SJSA1 (cell line): ENCODE measurements at regions not wholly inside any gene's neighbourhood (a gene's known extent, or its start where the extent isn't known, plus 50 kb on each side); places are given as distances from the start of the nearest gene placed in this dataset.

Experiments
- DNase-seq, 2 experiments: peaks; one replicate each; pipeline ENCODE4 v3.0.0-alpha.2; 2015 to 2020; ENCODE audit warnings: low spot score in 2 of 2, low read depth in 1 of 2
- H3K27ac ChIP-seq: fragments of 250-450 bp; sonication (Bioruptor Pico); 2 replicates; pipeline ENCODE4 v1.5.1; 2020; ENCODE audit warnings: mild to moderate bottlenecking, moderate library complexity
- H3K27me3 ChIP-seq: fragments of 250-450 bp; sonication (Bioruptor Pico); replicated peaks from 2 replicates; pipeline ENCODE4 v1.5.1; 2020; ENCODE audit warnings: mild to moderate bottlenecking, moderate library complexity
- H3K36me3 ChIP-seq: fragments of 250-450 bp; sonication (Bioruptor Pico); 2 replicates; pipeline ENCODE4 v1.5.1; 2020; ENCODE audit warnings: mild to moderate bottlenecking
- H3K4me1 ChIP-seq: fragments of 250-450 bp; sonication (Bioruptor Pico); replicated peaks from 2 replicates; pipeline ENCODE4 v1.6.1; 2021; ENCODE audit warnings: mild to moderate bottlenecking
- H3K4me3 ChIP-seq: fragments of 250-450 bp; sonication (Bioruptor Pico); 2 replicates; pipeline ENCODE4 v1.5.1; 2020; ENCODE audit warnings: mild to moderate bottlenecking
- H3K9me3 ChIP-seq: fragments of 250-450 bp; sonication (Bioruptor Pico); replicated peaks from 2 replicates; pipeline ENCODE4 v1.5.1; 2020; ENCODE audit warnings: mild to moderate bottlenecking

DNA sequence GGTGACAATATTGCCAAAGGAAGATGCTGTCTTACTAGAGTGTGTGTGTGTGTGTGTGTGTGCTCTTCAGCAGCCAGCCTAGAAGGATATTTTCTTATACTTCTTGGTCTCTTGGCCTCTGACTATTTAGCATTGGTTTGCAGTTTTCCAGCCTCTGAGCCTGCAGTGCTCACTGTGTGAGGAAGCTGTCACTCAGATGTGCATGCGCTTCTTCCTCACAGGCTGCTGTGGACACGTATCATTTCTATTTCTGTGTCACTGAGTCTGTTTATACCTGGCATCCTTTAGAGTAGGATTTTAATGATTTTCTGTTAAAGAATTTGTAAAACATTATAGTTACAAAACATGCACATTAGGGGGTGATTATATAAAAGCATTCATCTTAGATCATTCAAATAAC lies 83.3 kb downstream of the ALDH8A1 start:
- DNase-seq, result no peak
- no peak overlapping the region for H3K4me3 ChIP-seq

DNA sequence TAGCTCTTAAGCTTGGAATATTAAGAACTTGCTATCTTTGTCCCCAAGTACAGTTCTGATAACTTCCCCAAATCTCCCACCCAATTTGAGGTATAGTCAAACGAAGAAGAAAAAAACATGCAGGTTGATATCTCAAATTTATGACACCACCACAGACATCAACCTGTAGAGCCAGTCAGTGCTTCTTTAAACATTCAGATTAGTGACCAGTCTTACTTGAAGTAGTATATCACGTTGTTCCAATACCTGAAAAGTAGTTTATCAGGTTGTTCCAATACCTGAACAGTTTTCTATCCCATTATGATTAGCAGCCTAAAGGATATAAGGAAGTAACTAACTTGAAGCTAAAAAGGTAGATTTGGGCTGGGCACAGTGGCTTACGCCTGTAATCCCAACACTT lies 85.3 kb downstream of the ALDH8A1 start:
- no peaks in the 10 kb centered on the region for H3K9me3 ChIP-seq
- no peaks in the 10 kb centered on the region for H3K4me1 ChIP-seq
- no peaks in the 10 kb centered on the region; the same call in 1 of the 2 replicates for H3K27me3 ChIP-seq
- H3K36me3 ChIP-seq, result no peaks in the 10 kb centered on the region
- DNase-seq, result no peak
- H3K27ac ChIP-seq, result no peak overlapping the region
- no peak overlapping the region for H3K4me3 ChIP-seq

More for the DNA sequence above, 83.3 kb downstream of the ALDH8A1 start:
- H3K4me1 ChIP-seq, result no peaks in the 10 kb centered on the region
- H3K27ac ChIP-seq, result no peak overlapping the region
- no peaks in the 10 kb centered on the region; the same call in 1 of the 2 replicates for H3K27me3 ChIP-seq
- H3K36me3 ChIP-seq, result no peaks in the 10 kb centered on the region
- H3K9me3 ChIP-seq, result no peaks in the 10 kb centered on the region

DNA sequence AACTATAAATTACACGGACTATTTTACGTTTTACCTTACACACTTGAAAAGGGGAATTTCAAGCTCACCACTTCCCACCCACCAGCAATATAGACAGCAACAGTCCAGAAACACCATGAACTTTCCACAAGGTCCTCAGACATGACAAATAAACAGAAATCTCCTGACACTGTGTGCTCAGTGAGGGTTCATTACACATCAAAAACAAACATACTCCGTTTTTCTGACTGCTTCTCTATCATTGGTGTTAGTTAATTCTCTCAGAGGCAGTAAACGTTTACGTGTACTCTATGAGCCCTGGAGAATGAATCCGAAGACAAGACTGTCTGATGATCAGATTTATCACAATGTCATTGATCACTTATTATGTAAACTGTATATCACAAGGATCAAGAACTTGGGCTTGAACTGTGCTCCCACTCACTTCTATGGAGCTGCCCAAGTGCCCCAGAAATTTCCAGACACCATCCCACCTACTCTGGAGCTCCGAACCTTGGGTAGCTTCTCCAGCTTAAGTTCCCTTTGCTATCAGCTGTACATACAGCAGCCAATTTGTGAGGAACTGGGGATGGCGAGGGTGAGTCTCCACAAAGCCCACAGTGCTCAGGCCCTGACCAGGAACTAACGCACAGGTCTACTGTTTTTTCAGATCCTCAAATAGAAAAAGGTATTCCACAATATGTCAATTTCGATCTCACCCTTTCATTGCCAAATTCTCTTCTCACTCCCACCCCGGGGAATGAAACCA lies 86.0 kb downstream of the ALDH8A1 start:
- Histone ChIP-seq H3K36me3 (no peaks in the 10 kb centered on the region), H3K4me1 (no peaks in the 10 kb centered on the region), H3K4me3 (no peak overlapping the region), H3K9me3 (no peaks in the 10 kb centered on the region), H3K27ac (no peak overlapping the region), H3K27me3 (no peaks in the 10 kb centered on the region; the same call in 1 of the 2 replicates)
- DNase-seq, result no peak

DNA sequence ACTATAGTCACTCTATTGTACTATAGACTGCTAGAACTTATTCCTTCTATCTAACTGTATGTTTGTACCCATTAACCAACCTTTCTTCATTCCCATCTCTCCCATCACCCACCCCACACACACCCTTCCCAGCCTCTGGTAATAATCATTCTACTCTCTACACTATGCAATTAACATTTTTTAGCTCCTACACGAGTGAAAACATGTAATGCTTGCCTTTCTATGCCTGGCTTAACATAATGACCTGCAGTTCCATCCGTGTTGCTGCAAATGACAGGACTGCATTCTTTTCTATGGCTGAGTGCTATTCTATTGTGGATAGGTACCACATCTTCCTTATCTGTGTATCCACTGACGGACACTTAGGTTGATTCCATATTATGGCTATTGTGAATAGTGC lies 95.5 kb downstream of the ALDH8A1 start:
- DNase-seq, result no peak
- no peaks in the 10 kb centered on the region for H3K27me3 ChIP-seq
- no peaks in the 10 kb centered on the region for H3K36me3 ChIP-seq
- H3K4me1 ChIP-seq, result no peaks in the 10 kb centered on the region
- H3K4me3 ChIP-seq, result no peak overlapping the region
- no peaks in the 10 kb centered on the region for H3K9me3 ChIP-seq
- H3K27ac ChIP-seq, result no peak overlapping the region

DNA sequence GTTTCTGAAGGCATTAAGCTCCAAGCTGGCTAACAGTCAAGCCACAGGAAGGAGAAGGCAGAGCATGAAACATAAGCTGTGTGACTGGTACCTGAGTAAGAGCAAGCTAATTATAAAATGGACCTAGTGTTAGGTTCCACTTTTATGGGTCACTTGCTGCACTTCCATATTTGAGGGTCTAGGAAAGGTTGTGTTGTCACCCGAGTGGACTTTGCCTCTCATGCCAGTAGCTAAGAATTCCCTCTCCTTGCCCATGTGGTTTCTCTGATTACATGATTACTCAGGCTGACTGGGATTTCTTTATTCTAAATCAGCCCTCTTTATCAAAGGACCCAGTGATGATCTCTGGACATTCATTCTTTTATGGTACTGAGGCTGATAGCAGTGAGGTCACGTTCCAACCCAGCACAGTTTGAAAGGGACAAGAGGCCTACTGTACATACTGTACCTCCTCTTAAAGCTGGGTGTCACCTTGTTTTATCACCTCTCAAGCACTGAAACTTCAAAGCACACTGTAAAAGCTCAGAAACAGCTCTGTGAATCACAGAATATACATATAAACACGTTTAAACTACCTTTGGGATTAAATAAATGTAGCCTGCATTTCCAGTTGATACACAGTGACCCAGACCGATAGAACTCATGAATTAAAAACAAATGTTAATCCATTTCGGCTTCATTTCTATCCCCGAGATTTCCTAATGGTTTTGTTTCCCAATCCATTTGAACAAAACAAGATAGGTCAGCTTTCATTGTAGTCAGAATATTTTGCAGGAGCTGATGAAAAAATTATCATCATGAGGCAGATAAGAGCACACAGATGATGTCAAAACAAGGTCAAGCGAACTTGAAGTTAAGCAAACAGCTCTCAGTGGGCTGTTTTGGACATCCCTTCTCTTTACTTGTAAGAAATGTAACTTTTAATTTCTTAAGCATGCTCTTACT lies 96.5 kb downstream of the ALDH8A1 start:
- Histone ChIP-seq H3K4me1 (no peaks in the 10 kb centered on the region), H3K4me3 (no peak overlapping the region), H3K9me3 (no peaks in the 10 kb centered on the region), H3K27ac (no peak overlapping the region), H3K36me3 (no peaks in the 10 kb centered on the region), H3K27me3 (no peaks in the 10 kb centered on the region)
- no peak for DNase-seq

DNA sequence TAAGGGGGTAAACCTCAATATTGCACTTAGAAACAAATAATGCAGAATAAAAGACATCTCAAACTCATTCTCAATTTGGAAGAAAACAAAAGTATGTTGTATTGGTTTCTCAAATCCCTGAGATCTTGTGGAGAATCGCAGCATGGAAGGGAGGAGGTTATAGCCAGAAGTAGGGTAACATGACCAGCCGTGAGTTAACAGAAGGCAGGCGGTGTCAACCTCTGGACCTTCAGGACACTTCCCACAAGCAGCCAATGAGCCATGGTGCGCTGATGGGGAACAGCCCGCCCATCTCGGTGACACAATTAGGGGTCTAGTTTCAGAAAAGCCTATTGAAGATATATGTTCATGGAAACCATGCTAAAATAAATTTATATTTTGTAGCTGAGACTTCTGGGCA lies 98.4 kb downstream of the ALDH8A1 start:
- H3K27ac ChIP-seq, result no peak overlapping the region

DNA sequence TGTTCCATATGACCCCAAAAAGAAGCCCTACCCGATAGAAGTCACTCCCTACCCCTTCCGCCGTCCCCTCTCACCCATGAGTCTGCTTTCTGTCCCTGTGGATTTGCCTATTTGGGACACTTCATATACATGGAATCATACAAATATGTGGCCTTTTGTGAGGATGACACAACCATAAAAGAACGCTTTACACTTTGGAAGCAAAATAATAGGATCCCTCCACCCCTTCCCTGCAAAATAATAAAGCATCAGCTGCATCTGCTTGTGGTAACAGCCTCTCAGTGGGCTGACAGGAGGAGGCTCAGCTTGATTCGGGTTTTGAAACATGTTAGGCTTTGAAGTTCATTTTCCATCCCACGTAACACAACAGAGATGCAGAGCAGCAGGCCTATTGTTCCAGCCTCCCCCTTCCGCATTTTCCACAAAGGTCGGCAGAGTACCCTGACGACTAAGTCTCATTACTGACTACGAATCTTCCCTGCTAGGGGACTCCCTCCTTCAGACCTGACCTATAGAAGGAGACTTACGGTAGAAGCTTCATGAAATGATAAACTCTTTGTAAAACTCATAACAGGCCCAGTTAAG lies 99.1 kb downstream of the ALDH8A1 start:
- H3K4me1 ChIP-seq, result no peaks in the 10 kb centered on the region
- H3K27ac ChIP-seq, result no peak overlapping the region
- H3K9me3 ChIP-seq, result no peaks in the 10 kb centered on the region

More for the DNA sequence above, 98.4 kb downstream of the ALDH8A1 start:
- Histone ChIP-seq H3K4me1 (no peaks in the 10 kb centered on the region), H3K9me3 (no peaks in the 10 kb centered on the region), H3K27me3 (no peaks in the 10 kb centered on the region), H3K36me3 (no peaks in the 10 kb centered on the region), H3K4me3 (no peak overlapping the region)
- DNase-seq, result no peak

DNA sequence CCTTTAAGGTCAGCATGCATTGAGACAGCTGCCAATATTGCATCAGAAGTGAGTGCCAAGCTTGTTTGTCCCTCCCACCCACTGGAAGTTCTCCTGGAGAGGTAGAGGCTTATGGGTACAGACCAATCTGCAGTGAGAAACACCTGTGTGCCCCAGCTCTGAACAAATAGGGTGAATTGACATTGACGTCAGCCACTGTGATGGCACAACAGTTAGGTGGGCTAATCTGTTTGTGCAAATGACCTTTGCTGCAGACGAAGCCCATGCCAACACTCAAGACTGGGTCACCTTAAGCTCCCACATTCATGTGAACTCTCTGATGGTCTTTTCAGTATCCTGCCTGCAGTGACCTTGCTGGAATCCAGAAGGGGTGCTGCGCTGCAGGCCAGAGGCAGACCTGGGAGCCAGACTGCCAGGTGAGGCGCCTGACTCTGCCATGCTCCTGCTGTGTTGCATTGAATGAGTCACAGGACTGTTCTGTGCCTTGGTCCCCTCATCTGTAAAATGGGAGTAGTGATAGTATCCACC lies 99.9 kb downstream of the ALDH8A1 start:
- Histone ChIP-seq H3K9me3 (no peaks in the 10 kb centered on the region), H3K27ac (no peak overlapping the region), H3K27me3 (no peaks in the 10 kb centered on the region), H3K4me1 (no peaks in the 10 kb centered on the region), H3K36me3 (no peaks in the 10 kb centered on the region), H3K4me3 (no peak overlapping the region)
- DNase-seq, result no peak

More for the DNA sequence above, 99.1 kb downstream of the ALDH8A1 start:
- Histone ChIP-seq H3K27me3 (no peaks in the 10 kb centered on the region), H3K4me3 (no peak overlapping the region), H3K36me3 (no peaks in the 10 kb centered on the region)
- no peak for DNase-seq

DNA sequence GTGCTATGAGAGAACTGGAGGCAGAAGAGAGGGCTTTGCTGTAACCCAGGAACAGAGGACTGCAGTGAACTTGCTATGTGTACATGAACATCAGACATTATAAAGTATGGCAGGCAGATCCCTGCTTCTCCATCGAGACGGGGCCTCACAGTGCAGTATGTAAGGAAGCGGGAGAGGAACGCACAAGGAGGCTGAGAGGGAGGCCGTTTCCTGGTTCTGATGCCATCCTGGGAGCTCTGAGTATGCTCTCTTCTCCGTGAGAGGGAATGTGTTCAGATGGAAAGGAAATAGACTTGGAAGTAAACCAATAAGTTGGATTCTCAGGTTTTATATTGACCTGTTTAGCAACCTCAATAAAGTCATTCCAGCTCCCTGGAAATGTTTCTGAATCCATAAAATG lies 101.8 kb downstream of the ALDH8A1 start:
- no peaks in the 10 kb centered on the region for H3K9me3 ChIP-seq
- no peak overlapping the region for H3K4me3 ChIP-seq
- H3K4me1 ChIP-seq, result no peaks in the 10 kb centered on the region
- DNase-seq, result no peak
- no peaks in the 10 kb centered on the region for H3K27me3 ChIP-seq
- no peaks in the 10 kb centered on the region for H3K36me3 ChIP-seq
- no peak overlapping the region for H3K27ac ChIP-seq

DNA sequence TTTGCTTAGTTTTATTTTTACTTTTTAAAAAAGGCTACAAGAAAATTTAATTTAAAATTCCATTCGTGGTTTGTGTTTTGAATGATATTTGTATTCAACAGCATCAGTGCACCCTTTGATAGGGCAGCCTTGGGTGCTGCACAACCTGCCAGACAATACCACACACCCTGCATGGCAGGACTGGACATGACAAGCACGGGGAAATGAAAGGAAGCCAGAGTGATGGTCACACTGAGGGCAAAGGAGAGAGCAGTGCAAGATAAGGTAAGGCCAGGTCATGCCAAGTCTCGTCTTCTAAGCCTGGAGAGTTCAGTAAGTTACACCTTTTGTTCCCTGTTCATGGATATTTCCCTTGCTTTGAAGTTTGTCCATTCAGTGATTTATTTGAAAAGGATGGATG lies 103.0 kb downstream of the ALDH8A1 start:
- DNase-seq, result no peak
- no peaks in the 10 kb centered on the region for H3K9me3 ChIP-seq
- no peaks in the 10 kb centered on the region for H3K36me3 ChIP-seq
- no peak overlapping the region for H3K27ac ChIP-seq
- H3K4me1 ChIP-seq, result no peaks in the 10 kb centered on the region
- H3K4me3 ChIP-seq, result no peak overlapping the region
- H3K27me3 ChIP-seq, result no peaks in the 10 kb centered on the region

DNA sequence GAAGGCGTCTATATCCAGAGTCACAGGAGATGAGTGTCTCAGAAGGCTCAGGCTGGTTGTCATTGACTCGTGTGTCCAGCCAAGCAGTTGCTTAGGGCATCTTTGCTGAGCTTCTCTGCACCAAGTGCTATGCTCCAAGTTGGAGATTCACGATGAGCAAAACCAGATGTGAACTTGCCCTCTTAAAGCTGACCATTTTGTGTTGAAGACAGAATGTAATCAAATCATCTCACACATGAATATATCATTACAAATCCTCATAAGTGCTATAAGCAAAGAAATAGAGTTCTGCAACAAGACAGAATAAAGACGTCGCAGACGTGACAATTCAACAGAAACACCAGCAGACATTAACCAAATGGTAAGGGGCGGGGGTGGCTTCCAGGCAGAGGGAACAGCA lies 103.9 kb downstream of the ALDH8A1 start:
- Histone ChIP-seq H3K4me1 (no peaks in the 10 kb centered on the region), H3K36me3 (no peaks in the 10 kb centered on the region), H3K27me3 (no peaks in the 10 kb centered on the region), H3K4me3 (no peak overlapping the region), H3K27ac (no peak overlapping the region), H3K9me3 (no peaks in the 10 kb centered on the region)
- no peak for DNase-seq

DNA sequence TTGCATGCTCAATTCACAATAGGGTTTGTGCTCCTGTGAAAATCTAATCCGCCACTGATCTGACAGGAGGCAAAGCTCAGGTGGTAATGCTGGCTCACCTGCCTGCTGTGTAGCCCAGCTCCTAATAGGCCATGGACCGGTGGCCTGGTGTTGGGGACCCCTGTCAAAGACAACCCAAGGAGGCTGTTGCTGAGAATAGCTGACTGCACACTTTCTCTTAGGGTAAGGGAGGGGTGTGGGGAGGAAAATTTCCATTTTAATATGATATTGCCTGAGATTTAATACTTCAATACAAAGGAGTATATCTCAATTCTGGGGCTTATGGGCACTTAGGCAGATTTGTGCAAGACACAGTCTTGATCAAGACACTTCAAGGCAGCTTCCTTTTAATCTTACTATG lies 105.8 kb downstream of the ALDH8A1 start:
- Histone ChIP-seq H3K27ac (no peak overlapping the region), H3K36me3 (no peaks in the 10 kb centered on the region), H3K27me3 (no peaks in the 10 kb centered on the region), H3K4me1 (no peaks in the 10 kb centered on the region), H3K9me3 (no peaks in the 10 kb centered on the region), H3K4me3 (no peak overlapping the region)
- no peak for DNase-seq

DNA sequence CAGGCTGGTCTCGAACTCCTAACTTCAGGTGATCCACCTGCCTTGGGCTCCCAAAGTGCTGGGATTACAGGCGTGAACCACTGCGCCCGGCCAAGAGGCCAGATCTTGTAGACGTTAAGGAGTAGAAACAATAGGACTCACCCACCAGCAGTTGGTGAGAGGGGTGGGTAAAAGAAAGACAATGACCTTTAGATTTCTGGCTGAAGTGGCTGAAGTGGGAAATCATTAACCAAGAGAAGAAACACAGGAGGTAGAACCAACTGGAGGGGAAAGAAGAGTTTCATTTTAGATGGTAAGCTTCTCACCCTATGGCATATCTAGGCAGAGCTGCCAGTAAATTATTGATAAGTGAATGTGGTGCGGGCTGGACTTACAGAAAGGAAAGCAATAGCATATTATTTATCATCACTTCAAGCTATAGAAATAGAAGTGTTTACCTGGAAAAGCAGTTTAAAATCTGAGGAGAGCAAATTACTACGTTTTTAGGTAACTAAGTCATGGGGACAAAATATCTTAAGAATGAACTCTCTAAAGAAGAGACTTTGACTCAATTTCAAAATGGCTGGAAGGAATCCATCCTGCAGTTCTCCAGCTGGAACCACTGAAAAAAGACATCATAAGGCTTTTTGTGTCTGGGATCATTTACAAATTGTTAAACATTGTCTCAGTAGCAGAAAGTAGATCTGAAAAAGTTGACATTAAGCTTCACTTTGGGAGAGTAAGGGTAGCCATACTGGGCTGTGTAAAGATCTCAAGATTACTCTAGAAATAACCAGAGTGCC lies 109.6 kb downstream of the ALDH8A1 start:
- Histone ChIP-seq H3K36me3 (no peaks in the 10 kb centered on the region), H3K9me3 (no peaks in the 10 kb centered on the region), H3K4me1 (no peaks in the 10 kb centered on the region; the same call in 1 of the 2 replicates), H3K4me3 (no peak overlapping the region), H3K27ac (no peak overlapping the region), H3K27me3 (no peaks in the 10 kb centered on the region)
- DNase-seq, result no peak
